Thyroid gland (tissue), 4 donors: ENCODE measurements at regions not wholly inside any gene's neighbourhood (a gene's known extent, or its start where the extent isn't known, plus 50 kb on each side); places are given as distances from the start of the nearest gene placed in this dataset.

Experiments
- DNase-seq, 2 donors: peaks; one replicate each; pipeline ENCODE4 v3.0.0-alpha.2; 2019
- H3K27ac ChIP-seq, 3 donors: fragments of 200-600 bp; sonication (generic); 1 replicate in 2 of 3; 2 replicates in 1 of 3; pipeline ENCODE4 v1.5.1; 2016 to 2019; ENCODE audit warnings: mild to moderate bottlenecking in 1 of 3, moderate library complexity in 1 of 3
- H3K27me3 ChIP-seq: fragments of 200-600 bp; sonication (generic); one replicate; pipeline ENCODE4 v1.5.1; 2019
- H3K36me3 ChIP-seq, 2 donors: fragments of 200-600 bp; sonication (generic); one replicate each; pipeline ENCODE4 v1.5.1; 2016 to 2019
- H3K4me1 ChIP-seq, 2 donors: fragments of 200-600 bp; sonication (generic); one replicate each; pipeline ENCODE4 v1.5.1; 2017 to 2019
- H3K4me3 ChIP-seq, 3 donors: fragments of 200-600 bp; sonication (generic); replicated peaks in 1 of 3; 1 replicate in 2 of 3; 2 replicates in 1 of 3; pipeline ENCODE4 v1.5.1; 2016; ENCODE audit warnings: mild to moderate bottlenecking in 1 of 3
- H3K9me3 ChIP-seq: fragments of 200-600 bp; sonication (generic); one replicate; pipeline ENCODE4 v1.5.1; 2017
- POLR2A ChIP-seq, 2 donors: fragments of 450-650 bp; IDR thresholded peaks; one replicate each; pipeline ENCODE4 v1.6.1; 2017; ENCODE audit warnings: antibody characterized with exemption in 2 of 2, mild to moderate bottlenecking in 2 of 2, moderate library complexity in 1 of 2
- WGBS, 2 donors: methylation state at CpG; one replicate each; pipeline ENCODE4 v1.1.5; 2017; 5-methylcytosine and 5-hydroxymethylcytosine counted together
- intact Hi-C: fragments of 100-400 bp; cut with DNase I; formaldehyde crosslinking; loops from one replicate; pipeline ENCODE4 v1.15.1; 2023
- TF ChIP-seq, protein P1 (sequence below), 6 experiments: fragments of 200-600 bp in 3 of 6; fragments of 450-650 bp in 3 of 6; sonication (generic) in 3 of 6; IDR thresholded peaks; one replicate each; pipeline ENCODE4 v1.5.1; 2016 to 2019; ENCODE audit warnings: antibody characterized with exemption in 6 of 6, mild to moderate bottlenecking in 2 of 6, inconsistent platforms in 1 of 6, moderate library complexity in 1 of 6

DNA sequence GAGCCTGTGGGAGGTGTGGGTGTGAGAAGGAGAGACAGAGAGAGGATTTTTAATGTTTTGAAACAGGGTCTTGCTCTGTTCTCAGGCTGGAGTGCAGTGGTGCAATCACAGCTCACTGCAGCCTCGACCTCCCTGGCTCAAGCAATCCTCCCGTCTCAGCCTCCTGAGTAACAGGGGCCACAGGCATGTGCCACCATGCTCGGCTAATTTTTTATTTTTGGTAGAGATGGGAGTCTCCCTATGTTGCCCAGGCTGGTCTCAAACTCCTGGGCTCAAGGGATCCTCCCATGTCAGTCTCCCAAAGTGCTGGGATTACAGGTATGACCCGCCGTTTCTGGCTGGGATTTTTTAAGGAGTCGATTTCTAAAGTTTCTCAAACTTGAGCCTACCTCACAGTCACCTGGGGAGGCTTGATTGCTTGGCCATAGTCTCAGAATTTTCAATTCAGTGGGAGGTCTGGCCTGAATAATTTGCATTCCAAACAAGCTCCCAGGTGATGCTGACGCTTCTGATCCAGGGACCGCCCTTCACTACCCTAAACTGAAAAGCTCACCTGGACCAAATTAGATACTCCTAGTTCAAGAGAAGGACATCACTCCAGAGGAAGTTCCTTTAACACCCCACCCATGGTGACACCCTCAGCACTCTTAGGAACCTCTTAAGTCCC is 70.8 kb upstream of the SLC1A4 start:
- no peak for TF ChIP-seq POLR2A (IDR thresholded peaks at IDR 0.05)
- TF ChIP-seq, protein P1, sequence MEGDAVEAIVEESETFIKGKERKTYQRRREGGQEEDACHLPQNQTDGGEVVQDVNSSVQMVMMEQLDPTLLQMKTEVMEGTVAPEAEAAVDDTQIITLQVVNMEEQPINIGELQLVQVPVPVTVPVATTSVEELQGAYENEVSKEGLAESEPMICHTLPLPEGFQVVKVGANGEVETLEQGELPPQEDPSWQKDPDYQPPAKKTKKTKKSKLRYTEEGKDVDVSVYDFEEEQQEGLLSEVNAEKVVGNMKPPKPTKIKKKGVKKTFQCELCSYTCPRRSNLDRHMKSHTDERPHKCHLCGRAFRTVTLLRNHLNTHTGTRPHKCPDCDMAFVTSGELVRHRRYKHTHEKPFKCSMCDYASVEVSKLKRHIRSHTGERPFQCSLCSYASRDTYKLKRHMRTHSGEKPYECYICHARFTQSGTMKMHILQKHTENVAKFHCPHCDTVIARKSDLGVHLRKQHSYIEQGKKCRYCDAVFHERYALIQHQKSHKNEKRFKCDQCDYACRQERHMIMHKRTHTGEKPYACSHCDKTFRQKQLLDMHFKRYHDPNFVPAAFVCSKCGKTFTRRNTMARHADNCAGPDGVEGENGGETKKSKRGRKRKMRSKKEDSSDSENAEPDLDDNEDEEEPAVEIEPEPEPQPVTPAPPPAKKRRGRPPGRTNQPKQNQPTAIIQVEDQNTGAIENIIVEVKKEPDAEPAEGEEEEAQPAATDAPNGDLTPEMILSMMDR (IDR thresholded peaks at IDR 0.05) = no peak
- intact Hi-C loops = loop anchor here (2.0 to 5.0 kb wide), 2 partner anchors 122 to 654 kb away; no protein-coding TSS in a partner anchor
- H3K9me3 ChIP-seq = no peaks in the 10 kb centered on the region
- H3K27ac ChIP-seq = no peak overlapping the region
- H3K4me1 ChIP-seq = no peaks in the 10 kb centered on the region
- 84 to 95% methylated on average over 8 of the region's 8 CpGs for WGBS, 2 donors
- H3K36me3 ChIP-seq = no peaks in the 10 kb centered on the region
- peak overlapping the region in 1 of 3 donors; percentile 16 for H3K4me3 ChIP-seq
- no peaks in the 10 kb centered on the region for H3K27me3 ChIP-seq
- DNase-seq = no peak

DNA sequence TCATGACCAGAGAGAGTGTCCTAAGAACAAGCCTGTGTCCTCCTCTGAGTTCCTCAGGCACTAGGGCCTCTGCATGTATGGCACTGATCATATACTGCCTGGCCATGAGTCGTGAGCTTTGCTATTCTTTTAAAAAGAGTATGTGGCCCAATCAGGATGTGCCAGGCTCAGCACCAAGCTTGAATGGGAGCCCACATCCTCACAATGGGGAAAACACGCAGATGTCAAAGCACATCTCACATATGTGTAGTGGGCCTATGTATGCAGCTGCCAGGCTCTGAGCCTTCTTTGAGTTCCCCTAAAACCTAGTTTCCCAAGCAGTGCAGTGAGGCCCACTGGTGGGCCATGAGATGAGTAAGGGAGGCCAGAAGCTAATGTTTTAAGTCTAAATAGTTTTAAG is 69.9 kb upstream of the SLC1A4 start:
- no peak overlapping the region for H3K27ac ChIP-seq
- no peaks in the 10 kb centered on the region for H3K9me3 ChIP-seq
- TF ChIP-seq, protein P1 (IDR thresholded peaks at IDR 0.05) = no peak
- TF ChIP-seq POLR2A (IDR thresholded peaks at IDR 0.05) = no peak
- H3K36me3 ChIP-seq = no peaks in the 10 kb centered on the region
- no peaks in the 10 kb centered on the region for H3K27me3 ChIP-seq
- intact Hi-C loops = loop anchor here (2.0 to 5.0 kb wide), 2 partner anchors 122 to 653 kb away; no protein-coding TSS in a partner anchor
- no peaks in the 10 kb centered on the region for H3K4me1 ChIP-seq
- WGBS, 2 donors = 89 to 100% methylated on average over 2 of the region's 2 CpGs
- H3K4me3 ChIP-seq = no peak overlapping the region
- DNase-seq = no peak

DNA sequence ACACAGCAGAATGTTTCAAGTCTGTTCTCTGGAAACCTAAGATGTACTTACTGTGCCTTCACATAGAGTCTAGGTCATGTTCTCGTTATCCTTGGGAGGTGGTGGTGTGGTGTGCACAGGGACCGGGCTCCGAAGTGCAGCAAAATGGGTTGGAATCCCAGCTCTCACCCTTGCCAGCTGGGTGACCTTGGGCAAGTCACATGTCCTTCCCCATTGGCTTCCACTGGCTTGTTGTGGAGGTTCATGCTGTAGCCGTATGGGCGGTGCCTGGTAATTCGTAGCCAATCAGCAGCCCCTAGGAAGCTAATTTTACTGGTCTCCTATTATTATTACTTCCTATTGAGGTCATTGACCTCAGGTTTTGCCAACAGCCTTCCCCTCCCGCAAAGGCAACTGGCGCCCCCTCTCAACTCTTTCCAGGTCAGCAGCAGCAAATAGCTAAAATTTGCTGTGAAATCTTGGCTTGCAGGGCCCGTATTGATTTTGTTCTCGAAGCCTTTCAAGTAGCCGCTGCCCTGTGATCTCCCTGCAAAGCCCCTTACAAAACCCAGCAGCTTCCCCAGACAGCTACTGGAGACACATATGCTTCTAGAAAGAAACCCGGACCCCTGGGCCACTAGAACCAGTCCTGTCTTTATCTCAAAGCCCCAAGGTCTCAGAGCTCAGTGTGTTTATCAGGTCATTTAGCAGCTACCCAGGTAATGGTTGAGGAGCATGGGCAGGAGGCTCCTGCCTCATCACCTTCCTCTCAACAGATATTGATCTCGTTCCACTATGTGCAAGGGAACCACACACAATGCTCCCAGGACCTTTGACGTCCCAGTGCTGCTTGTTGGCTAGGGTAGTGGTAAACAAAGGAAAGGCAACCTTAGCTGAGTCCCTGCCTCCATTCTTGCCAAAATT is 66.5 kb upstream of the SLC1A4 start:
- no peaks in the 10 kb centered on the region for H3K27me3 ChIP-seq
- 81 to 85% methylated on average over 14 of the region's 14 CpGs for WGBS, 2 donors
- H3K4me3 ChIP-seq = no peak overlapping the region
- H3K9me3 ChIP-seq = no peaks in the 10 kb centered on the region
- no peaks in the 10 kb centered on the region for H3K4me1 ChIP-seq
- H3K36me3 ChIP-seq = no peaks in the 10 kb centered on the region
- DNase-seq = no peak
- no peak overlapping the region for H3K27ac ChIP-seq
- TF ChIP-seq, protein P1 (IDR thresholded peaks at IDR 0.05) = no peak
- TF ChIP-seq POLR2A (IDR thresholded peaks at IDR 0.05) = no peak
- intact Hi-C loops = no loop called here

DNA sequence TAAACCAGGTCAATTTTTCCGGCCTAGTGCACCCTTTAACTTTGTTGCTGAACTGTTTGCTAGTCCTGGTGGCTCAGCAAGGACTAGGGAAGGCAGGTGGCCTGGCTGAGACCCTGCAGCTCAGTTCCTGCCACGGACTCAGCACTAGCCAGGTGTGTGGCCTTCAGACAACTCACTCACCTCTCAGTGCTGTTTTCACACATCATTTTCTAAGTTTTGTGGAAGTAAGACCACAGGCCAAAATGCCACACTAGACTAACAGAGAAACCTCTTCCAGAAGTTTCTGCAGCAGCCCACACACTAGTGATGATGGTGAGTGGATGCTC is 65.9 kb upstream of the SLC1A4 start:
- H3K4me3 ChIP-seq = no peak overlapping the region
- no peak for DNase-seq
- no peaks in the 10 kb centered on the region for H3K9me3 ChIP-seq
- no peaks in the 10 kb centered on the region for H3K4me1 ChIP-seq
- no peaks in the 10 kb centered on the region for H3K27me3 ChIP-seq
- no peak for TF ChIP-seq POLR2A (IDR thresholded peaks at IDR 0.05)
- TF ChIP-seq, protein P1 (IDR thresholded peaks at IDR 0.05) = no peak
- intact Hi-C loops = no loop called here
- no peak overlapping the region for H3K27ac ChIP-seq
- 86 to 92% methylated on average over 2 of the region's 2 CpGs for WGBS, 2 donors
- H3K36me3 ChIP-seq = no peaks in the 10 kb centered on the region
